OCI-LY7 (cell line): ENCODE measurements at regions not wholly inside any gene's neighbourhood (a gene's known extent, or its start where the extent isn't known, plus 50 kb on each side); places are given as distances from the start of the nearest gene placed in this dataset.
"Not testable (repeated sequence)": the region's sequence is repeated elsewhere in the genome, so short reads cannot be mapped to it uniquely, and the experiment has no call there.

ENCODE experiments used
- BruUV-seq: library from RNA; stranded (reverse); fragments of 400-500 nt; replicated peaks from 2 replicates; lab custom pipeline; 2021; lab: Mats Ljungman, UMichigan
- CTCF ChIA-PET: fragments of 300-600 bp; sonication (Branson Sonifier 250); formaldehyde crosslinking; loops from one replicate; lab custom pipeline; 2022; ENCODE audit warnings: antibody characterized with exemption; ENCODE audit not compliant: unreplicated experiment; lab: Charles Lee
- POLR2A ChIA-PET: fragments of 300-600 bp; sonication (Branson Sonifier 250); formaldehyde crosslinking; loops from one replicate; lab custom pipeline; 2022; ENCODE audit warnings: antibody characterized with exemption; lab: Charles Lee
- DNase-seq: peaks from one replicate; pipeline ENCODE4 v3.0.0-alpha.2; 2015; ENCODE audit warnings: low spot score
- H2AFZ ChIP-seq: fragments of 200-600 bp; sonication (generic), shearing (Covaris generic); 2 replicates; pipeline ENCODE4 v1.6.1; 2014; ENCODE audit warnings: mild to moderate bottlenecking, antibody characterized with exemption, low read length, moderate library complexity
- H3K27ac ChIP-seq: fragments of 200-600 bp; sonication (generic); 2 replicates; pipeline ENCODE4 v1.5.1; 2014; ENCODE audit warnings: mixed run types, low read depth, mild to moderate bottlenecking, moderate library complexity, low read length, inconsistent platforms; ENCODE audit not compliant: poor library complexity, severe bottlenecking
- H3K36me3 ChIP-seq: fragments of 200-600 bp; sonication (generic); 2 replicates; pipeline ENCODE4 v1.6.1; 2014; ENCODE audit warnings: mild to moderate bottlenecking, antibody characterized with exemption, low read length, moderate library complexity, mixed read lengths; ENCODE audit not compliant: insufficient read depth
- H3K4me1 ChIP-seq: fragments of 200-600 bp; sonication (generic); 2 replicates; pipeline ENCODE4 v1.5.1; 2014; ENCODE audit warnings: mild to moderate bottlenecking, low read length; ENCODE audit not compliant: insufficient read depth, poor library complexity, severe bottlenecking
- H3K4me2 ChIP-seq: fragments of 200-600 bp; sonication (generic); 2 replicates; pipeline ENCODE4 v1.6.1; 2014; ENCODE audit warnings: mild to moderate bottlenecking, low read length
- H3K4me3 ChIP-seq: fragments of 200-600 bp; sonication (generic); 2 replicates; pipeline ENCODE4 v1.5.1; 2014; ENCODE audit warnings: mild to moderate bottlenecking, low read depth, low read length; ENCODE audit not compliant: poor library complexity, severe bottlenecking
- H3K79me2 ChIP-seq: fragments of 200-600 bp; sonication (generic); 2 replicates; pipeline ENCODE4 v1.6.1; 2016; ENCODE audit warnings: low read depth, mild to moderate bottlenecking, low read length, moderate library complexity, mixed read lengths; ENCODE audit not compliant: insufficient read depth
- H3K9me2 ChIP-seq: fragments of 200-600 bp; sonication (generic); 2 replicates; pipeline ENCODE4 v1.6.1; 2016; ENCODE audit warnings: mild to moderate bottlenecking, low read length, mixed read lengths; ENCODE audit not compliant: insufficient read depth
- H3K9me3 ChIP-seq: fragments of 200-600 bp; sonication (generic); 2 replicates; pipeline ENCODE4 v1.6.1; 2014; ENCODE audit warnings: mild to moderate bottlenecking, mixed run types, low read length, mixed read lengths
- H4K20me1 ChIP-seq: fragments of 200-600 bp; sonication (generic); 2 replicates; pipeline ENCODE4 v1.6.1; 2014; ENCODE audit warnings: mild to moderate bottlenecking, antibody characterized with exemption, low read length, moderate library complexity, mixed read lengths; ENCODE audit not compliant: insufficient read depth
- EZH2phosphoT487 ChIP-seq: fragments of 200-600 bp; sonication (generic); IDR thresholded peaks from 2 replicates; pipeline ENCODE4 v1.6.1; 2018; ENCODE audit warnings: low read depth, borderline replicate concordance, mild to moderate bottlenecking, mixed run types, antibody characterized with exemption, low read length, moderate library complexity, mixed read lengths
- intact Hi-C: fragments of 100-400 bp; cut with micrococcal nuclease; formaldehyde crosslinking; loops from one replicate; pipeline ENCODE4 v1.10.0; 2022; ENCODE audit not compliant: unreplicated experiment
- TF ChIP-seq, protein P1 (sequence below): fragments of 200-600 bp; sonication (generic); conservative IDR thresholded peaks from 2 replicates; pipeline ENCODE4 v1.5.1; 2014; ENCODE audit warnings: mild to moderate bottlenecking, antibody characterized with exemption, low read length, moderate library complexity, mixed read lengths

GRCh38 chr9:83191154-83191553 is 128.2 kb upstream of the RASEF start:
- ChIA-PET POLR2A (no interaction called here), CTCF (no interaction called here)
- Histone ChIP-seq H3K4me2 (no peak overlapping the region), H3K36me3 (no peaks in the 10 kb centered on the region), H3K27ac (no peak overlapping the region), H3K4me3 (no peak overlapping the region), H3K9me2 (no peaks in the 10 kb centered on the region), H3K79me2 (no peaks in the 10 kb centered on the region), H3K4me1 (no peaks in the 10 kb centered on the region), H4K20me1 (no peaks in the 10 kb centered on the region), H3K9me3 (no peaks in the 10 kb centered on the region), H2AFZ (no peak overlapping the region)
- no TSS peak for BruUV-seq
- TF ChIP-seq EZH2phosphoT487, result no peak
- TF ChIP-seq, protein P1, sequence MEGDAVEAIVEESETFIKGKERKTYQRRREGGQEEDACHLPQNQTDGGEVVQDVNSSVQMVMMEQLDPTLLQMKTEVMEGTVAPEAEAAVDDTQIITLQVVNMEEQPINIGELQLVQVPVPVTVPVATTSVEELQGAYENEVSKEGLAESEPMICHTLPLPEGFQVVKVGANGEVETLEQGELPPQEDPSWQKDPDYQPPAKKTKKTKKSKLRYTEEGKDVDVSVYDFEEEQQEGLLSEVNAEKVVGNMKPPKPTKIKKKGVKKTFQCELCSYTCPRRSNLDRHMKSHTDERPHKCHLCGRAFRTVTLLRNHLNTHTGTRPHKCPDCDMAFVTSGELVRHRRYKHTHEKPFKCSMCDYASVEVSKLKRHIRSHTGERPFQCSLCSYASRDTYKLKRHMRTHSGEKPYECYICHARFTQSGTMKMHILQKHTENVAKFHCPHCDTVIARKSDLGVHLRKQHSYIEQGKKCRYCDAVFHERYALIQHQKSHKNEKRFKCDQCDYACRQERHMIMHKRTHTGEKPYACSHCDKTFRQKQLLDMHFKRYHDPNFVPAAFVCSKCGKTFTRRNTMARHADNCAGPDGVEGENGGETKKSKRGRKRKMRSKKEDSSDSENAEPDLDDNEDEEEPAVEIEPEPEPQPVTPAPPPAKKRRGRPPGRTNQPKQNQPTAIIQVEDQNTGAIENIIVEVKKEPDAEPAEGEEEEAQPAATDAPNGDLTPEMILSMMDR, result no peak
- no peak for DNase-seq
- intact Hi-C loops, result no loop called here

- H3K4me3 ChIP-seq, DNase-seq, H3K27ac ChIP-seq, H3K9me3 ChIP-seq, H3K4me1 ChIP-seq, CTCF ChIA-PET, POLR2A ChIA-PET, H3K36me3 ChIP-seq, H3K9me2 ChIP-seq, BruUV-seq, H3K79me2 ChIP-seq, H4K20me1 ChIP-seq, intact Hi-C loops, H3K4me2 ChIP-seq, H2AFZ ChIP-seq: not testable (repeated sequence)
Observed at GRCh38 chr9:83189026-83189425, 126.1 kb upstream of the RASEF start.

- no peak for DNase-seq
- no peak overlapping the region for H3K4me2 ChIP-seq
- TF ChIP-seq EZH2phosphoT487, result no peak
- TF ChIP-seq, protein P1, result no peak
- H3K79me2 ChIP-seq, result no peaks in the 10 kb centered on the region
- intact Hi-C loops, result no loop called here
- no peak overlapping the region for H3K4me3 ChIP-seq
- no peaks in the 10 kb centered on the region for H3K9me2 ChIP-seq
- no peak overlapping the region for H3K27ac ChIP-seq
- POLR2A ChIA-PET, result no interaction called here
- no TSS peak for BruUV-seq
- no peaks in the 10 kb centered on the region for H4K20me1 ChIP-seq
- H2AFZ ChIP-seq, result no peak overlapping the region
- H3K9me3 ChIP-seq, result no peaks in the 10 kb centered on the region
- H3K36me3 ChIP-seq, result no peaks in the 10 kb centered on the region
- CTCF ChIA-PET, result no interaction called here
- no peaks in the 10 kb centered on the region for H3K4me1 ChIP-seq
Observed at GRCh38 chr9:83188277-83188676, 125.3 kb upstream of the RASEF start.
